Kidney (tissue), 13 donors: ENCODE measurements at regions not wholly inside any gene's neighbourhood (a gene's known extent, or its start where the extent isn't known, plus 50 kb on each side); places are given as distances from the start of the nearest gene placed in this dataset.

Experiments
- DNase-seq, 5 donors: peaks; one replicate each; pipeline ENCODE4 v3.0.0-alpha.2; 2013 to 2020
- FAIRE-seq: peaks from 2 replicates; lab custom pipeline; 2012; peaks lifted over from hg19 to GRCh38; lab: Jason Lieb, UNC
- H3K27ac ChIP-seq, 2 donors: one replicate each; pipeline ENCODE4 v1.7.0; 2013; ENCODE audit warnings: low read depth in 2 of 2, low read length in 2 of 2, inconsistent platforms in 1 of 2
- H3K27me3 ChIP-seq: one replicate; pipeline ENCODE4 v1.7.1; 2013; ENCODE audit warnings: low read length, inconsistent platforms; ENCODE audit not compliant: control insufficient read depth, insufficient read depth
- H3K36me3 ChIP-seq, 3 donors: one replicate each; pipeline versions ENCODE4 v1.7.0 to v1.7.1; 2013; ENCODE audit warnings: low read length in 3 of 3, control low read depth in 1 of 3, inconsistent platforms in 1 of 3; ENCODE audit not compliant: insufficient read depth in 3 of 3, control insufficient read depth in 2 of 3
- H3K4me1 ChIP-seq, 3 donors: one replicate each; pipeline versions ENCODE4 v1.7.0 to v1.7.1; 2013; ENCODE audit warnings: low read length in 3 of 3, inconsistent platforms in 1 of 3, low read depth in 1 of 3; ENCODE audit not compliant: control insufficient read depth in 2 of 3, insufficient read depth in 2 of 3
- H3K4me3 ChIP-seq, 3 donors: one replicate each; pipeline versions ENCODE4 v1.7.0 to v1.8.1; 2013; ENCODE audit warnings: low read length in 3 of 3, control low read depth in 1 of 3, inconsistent platforms in 1 of 3
- H3K9ac ChIP-seq, 3 donors: one replicate each; pipeline versions ENCODE4 v1.7.0 to v1.7.1; 2013; ENCODE audit warnings: low read length in 3 of 3, control low read depth in 1 of 3, inconsistent platforms in 1 of 3
- H3K9me3 ChIP-seq, 3 donors: one replicate each; pipeline versions ENCODE4 v1.7.0 to v1.7.1; 2013; ENCODE audit warnings: low read length in 3 of 3, control low read depth in 1 of 3, inconsistent platforms in 1 of 3; ENCODE audit not compliant: control insufficient read depth in 2 of 3, insufficient read depth in 1 of 3
- intact Hi-C: fragments of 100-400 bp; cut with DNase I; formaldehyde crosslinking; loops from one replicate; pipeline ENCODE4 v1.11.1; 2022
- TF ChIP-seq, protein P1 (sequence below): IDR thresholded peaks from 3 replicates; pipeline ENCODE4 v1.5.1; 2012; ENCODE audit warnings: mild to moderate bottlenecking, moderate library complexity, borderline replicate concordance; ENCODE audit not compliant: insufficient read depth; ENCODE audit errors: extremely low read depth
- donor health status: control.
- donor health status: control.
- donor health status: control.
- donor health status: control.
- donor health status: control.
- donor health status: DM: yes; HTN: yes; CAD: no.
- donor health status: Normal renal cell carcinoma (clear cell type).

DNA sequence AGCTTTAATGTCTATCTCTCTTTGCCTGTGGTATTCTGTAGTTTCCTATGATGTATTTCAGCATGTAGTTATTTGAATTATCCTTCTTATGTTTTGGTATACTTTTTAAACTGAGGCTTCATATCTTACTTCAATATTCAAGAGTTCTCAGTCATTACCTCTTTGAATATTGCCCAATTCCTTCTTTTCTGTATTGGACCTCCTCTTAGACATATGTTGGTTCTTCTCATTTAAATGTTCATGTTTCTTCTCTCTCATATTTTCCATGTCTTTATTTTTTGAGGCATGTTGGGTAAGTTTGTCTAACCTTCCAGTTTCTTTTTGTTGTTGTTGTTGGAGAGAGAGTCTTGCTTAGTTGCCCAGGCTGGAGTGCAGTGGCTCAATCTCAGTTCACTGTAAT is 140.6 kb downstream of the MRPS6 start:
- TF ChIP-seq, protein P1, sequence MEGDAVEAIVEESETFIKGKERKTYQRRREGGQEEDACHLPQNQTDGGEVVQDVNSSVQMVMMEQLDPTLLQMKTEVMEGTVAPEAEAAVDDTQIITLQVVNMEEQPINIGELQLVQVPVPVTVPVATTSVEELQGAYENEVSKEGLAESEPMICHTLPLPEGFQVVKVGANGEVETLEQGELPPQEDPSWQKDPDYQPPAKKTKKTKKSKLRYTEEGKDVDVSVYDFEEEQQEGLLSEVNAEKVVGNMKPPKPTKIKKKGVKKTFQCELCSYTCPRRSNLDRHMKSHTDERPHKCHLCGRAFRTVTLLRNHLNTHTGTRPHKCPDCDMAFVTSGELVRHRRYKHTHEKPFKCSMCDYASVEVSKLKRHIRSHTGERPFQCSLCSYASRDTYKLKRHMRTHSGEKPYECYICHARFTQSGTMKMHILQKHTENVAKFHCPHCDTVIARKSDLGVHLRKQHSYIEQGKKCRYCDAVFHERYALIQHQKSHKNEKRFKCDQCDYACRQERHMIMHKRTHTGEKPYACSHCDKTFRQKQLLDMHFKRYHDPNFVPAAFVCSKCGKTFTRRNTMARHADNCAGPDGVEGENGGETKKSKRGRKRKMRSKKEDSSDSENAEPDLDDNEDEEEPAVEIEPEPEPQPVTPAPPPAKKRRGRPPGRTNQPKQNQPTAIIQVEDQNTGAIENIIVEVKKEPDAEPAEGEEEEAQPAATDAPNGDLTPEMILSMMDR, result no peak
- Histone ChIP-seq H3K27ac (no peak overlapping the region), H3K9ac (no peak overlapping the region), H3K9me3 (peaks cover 0 to 4% (median 0%) of the 10 kb centered on the region in 3 donors), H3K4me3 (no peak overlapping the region), H3K36me3 (no peaks in the 10 kb centered on the region), H3K27me3 (no peaks in the 10 kb centered on the region), H3K4me1 (no peaks in the 10 kb centered on the region)
- FAIRE-seq (no peak), DNase-seq (no peak)
- intact Hi-C loops, result no loop called here

DNA sequence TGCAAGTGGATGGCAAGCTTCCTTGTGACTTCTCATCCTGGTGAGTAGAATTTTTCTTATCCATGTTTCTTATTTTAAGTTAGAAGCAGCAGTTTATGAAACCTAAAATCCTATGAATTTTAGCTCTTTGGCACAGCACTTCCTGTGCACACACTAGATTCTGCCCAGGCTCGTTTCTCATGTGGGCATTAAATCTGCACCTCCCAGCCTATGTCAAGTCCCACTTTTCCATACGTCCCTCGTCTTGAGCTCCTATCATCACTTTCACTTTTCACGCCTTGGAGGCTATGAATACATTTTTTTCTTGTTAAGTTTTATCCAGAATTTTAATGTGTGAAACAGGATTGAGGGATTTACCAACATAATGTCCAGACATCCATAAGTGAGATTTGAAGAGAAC is 142.1 kb downstream of the MRPS6 start:
- Histone ChIP-seq H3K27ac (no peak overlapping the region), H3K9me3 (peaks cover 0 to 4% (median 0%) of the 10 kb centered on the region in 3 donors), H3K36me3 (no peaks in the 10 kb centered on the region), H3K9ac (no peak overlapping the region), H3K27me3 (no peaks in the 10 kb centered on the region), H3K4me3 (no peak overlapping the region), H3K4me1 (no peaks in the 10 kb centered on the region)
- DNase-seq (no peak), FAIRE-seq (no peak)
- intact Hi-C loops, result no loop called here
- TF ChIP-seq, protein P1, result no peak

DNA sequence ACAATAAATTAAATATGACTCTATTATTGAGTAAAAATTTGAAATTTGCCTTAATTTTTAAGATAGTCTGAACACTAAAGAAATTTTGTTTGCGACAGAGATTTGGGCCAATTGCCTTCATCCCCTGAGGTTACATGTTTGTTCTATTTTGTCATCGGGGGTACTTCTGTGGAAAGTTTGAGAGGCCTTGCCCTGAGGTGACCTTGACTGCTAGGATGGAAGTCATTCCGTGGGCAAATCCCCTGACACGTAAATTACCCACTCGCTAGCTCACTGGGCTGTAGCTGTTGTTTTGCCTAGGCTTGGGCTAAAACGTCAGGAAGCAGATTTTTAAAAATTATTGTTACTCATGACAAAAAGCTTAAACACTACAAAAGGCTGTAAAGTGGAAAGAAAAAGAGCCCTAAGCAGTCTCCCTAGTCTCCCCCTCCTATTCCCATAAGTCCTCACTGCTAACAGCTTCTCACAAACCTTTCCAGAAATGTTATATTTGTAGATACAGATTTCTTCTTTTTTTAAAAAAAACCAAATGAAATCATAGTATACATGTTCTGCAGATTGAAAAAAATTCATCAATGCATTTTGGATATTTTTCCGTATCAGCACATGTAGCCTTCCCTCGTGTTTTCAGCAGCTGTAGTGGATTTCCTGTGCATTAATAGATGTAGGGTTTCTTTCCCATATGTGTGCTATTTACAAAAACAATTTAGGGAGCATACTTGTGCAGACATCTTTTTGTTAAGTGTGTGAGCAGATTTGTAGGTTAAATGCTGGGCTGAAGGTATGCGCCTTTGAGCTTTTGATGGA is 142.7 kb downstream of the MRPS6 start:
- no peak overlapping the region for H3K9ac ChIP-seq
- H3K36me3 ChIP-seq, result no peaks in the 10 kb centered on the region
- DNase-seq (no peak), FAIRE-seq (no peak)
- H3K27ac ChIP-seq, result no peak overlapping the region
- no peaks in the 10 kb centered on the region for H3K4me1 ChIP-seq
- TF ChIP-seq, protein P1, result no peak
- intact Hi-C loops, result no loop called here
- H3K9me3 ChIP-seq, result peaks cover 0 to 4% (median 0%) of the 10 kb centered on the region in 3 donors
- no peaks in the 10 kb centered on the region for H3K27me3 ChIP-seq
- H3K4me3 ChIP-seq, result no peak overlapping the region
